D341Med (cell line): ENCODE measurements at regions not wholly inside any gene's neighbourhood (a gene's known extent, or its start where the extent isn't known, plus 50 kb on each side); places are given as distances from the start of the nearest gene placed in this dataset.
"Not testable (repeated sequence)": the region's sequence is repeated elsewhere in the genome, so short reads cannot be mapped to it uniquely, and the experiment has no call there.

Source experiments
- DNase-seq: peaks from one replicate; pipeline ENCODE4 v3.0.0; 2012; ENCODE audit warnings: low spot score

- no peak for DNase-seq
Measured at GRCh38 chr2:49686291-49686690, 532.0 kb upstream of the FSHR start.

GRCh38 chr2:49677227-49677626, 522.9 kb upstream of the FSHR start:
- no peak for DNase-seq

- no peak for DNase-seq
Measured at GRCh38 chr2:49664827-49665226, 510.5 kb upstream of the FSHR start.

GRCh38 chr2:49661809-49662208, 507.5 kb upstream of the FSHR start:
- no peak for DNase-seq

DNA sequence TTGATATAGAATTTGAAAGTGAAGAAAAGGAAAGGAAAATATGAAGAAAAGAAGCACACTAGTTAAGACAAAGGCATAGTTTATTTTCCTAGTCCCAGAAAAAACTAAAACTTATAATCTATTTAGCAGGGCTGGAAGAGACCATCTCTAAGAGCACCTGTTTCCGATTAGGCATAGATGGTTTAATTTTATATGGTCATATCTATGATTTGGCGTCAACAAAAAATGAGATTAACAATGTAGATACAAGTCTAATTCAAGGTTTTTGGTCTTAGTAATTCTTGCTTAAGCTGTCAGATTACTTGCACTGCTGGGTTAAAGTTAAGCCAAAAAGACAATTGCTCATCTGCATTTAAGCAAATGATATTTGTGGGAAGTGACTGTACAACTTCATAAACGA, 502.5 kb upstream of the FSHR start:
- DNase-seq, result no peak

- DNase-seq, result no peak
Measured at GRCh38 chr2:49643149-49643548, 488.8 kb upstream of the FSHR start.

DNA sequence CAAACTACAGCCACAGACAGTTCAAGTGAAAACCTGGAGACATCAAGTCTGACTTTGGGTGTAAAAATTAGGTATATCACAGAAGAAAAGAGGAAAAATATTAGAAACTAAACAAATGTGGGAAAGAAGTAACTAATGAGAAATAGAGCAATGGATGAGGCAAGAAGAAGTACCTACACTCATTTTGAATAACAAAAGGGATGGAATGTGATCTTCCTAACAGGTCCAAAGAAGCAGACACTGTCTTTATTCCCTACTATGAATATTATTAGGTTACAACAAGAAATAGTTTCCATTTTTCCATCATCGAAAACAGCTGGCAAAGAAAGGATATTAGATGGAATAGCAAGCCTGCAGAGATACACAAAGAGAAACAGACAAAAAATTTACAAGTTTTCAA, 486.3 kb upstream of the FSHR start:
- no peak for DNase-seq

DNA sequence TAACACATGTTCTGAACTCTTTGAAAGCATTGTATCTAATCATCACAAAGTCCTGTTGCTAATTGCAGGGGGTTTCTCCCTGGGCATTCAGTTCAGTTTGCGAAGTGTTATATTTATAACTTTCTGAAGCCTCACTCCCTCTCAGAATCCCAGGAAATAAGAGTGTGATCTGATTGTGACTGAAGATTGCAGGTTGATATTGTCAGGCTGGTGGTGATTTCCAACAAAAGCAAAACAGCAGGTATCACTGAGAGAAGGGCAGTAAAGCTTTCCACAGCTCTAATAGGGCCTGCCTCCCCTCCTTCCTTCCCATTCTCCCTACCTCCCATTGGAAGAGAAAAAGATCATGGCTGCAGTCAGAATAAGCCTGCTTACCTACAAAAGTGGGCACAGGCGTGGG, 466.7 kb upstream of the FSHR start:
- no peak for DNase-seq

DNA sequence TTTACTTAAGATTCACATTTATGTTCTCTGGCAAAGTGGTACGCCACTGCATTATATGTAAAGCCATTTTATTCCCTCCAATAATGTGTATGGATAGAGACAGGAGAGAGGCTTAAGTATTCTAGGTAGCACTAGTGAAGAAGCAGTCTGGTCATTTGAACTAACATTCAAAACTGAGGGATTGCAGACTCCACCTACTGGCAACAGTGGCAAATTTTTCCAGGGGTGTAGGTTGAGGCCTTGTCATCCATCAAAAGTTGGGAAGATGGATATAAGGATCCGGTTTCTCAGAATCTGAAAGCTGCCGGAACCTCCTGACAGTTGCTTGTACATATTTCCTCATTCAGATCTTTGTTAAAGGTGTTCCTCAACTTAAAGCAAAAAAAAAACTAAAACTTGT, 465.5 kb upstream of the FSHR start:
- DNase-seq, result peak; percentile 17

DNA sequence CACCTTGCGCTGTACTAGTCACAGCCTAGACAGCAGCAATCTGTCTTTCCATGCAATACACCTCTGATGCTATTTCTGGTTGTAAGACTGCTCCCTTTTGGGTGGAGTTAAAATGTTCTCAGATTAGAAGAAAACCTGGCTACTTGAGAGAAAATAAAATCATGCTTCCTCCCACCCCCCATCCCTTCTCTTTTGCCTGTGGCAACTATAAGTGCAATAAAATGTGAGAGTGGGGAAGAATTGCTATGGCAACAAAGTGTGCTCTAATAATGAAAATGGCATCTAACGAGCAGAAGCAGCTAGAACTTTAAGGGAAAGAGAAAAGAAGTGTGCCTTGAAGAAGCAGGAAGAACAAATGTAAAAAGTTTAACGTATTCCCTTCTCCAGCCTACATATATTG, 464.2 kb upstream of the FSHR start:
- DNase-seq, result no peak

- DNase-seq, result peak; percentile 42
Measured at GRCh38 chr2:49616800-49617199, 462.5 kb upstream of the FSHR start.

DNA sequence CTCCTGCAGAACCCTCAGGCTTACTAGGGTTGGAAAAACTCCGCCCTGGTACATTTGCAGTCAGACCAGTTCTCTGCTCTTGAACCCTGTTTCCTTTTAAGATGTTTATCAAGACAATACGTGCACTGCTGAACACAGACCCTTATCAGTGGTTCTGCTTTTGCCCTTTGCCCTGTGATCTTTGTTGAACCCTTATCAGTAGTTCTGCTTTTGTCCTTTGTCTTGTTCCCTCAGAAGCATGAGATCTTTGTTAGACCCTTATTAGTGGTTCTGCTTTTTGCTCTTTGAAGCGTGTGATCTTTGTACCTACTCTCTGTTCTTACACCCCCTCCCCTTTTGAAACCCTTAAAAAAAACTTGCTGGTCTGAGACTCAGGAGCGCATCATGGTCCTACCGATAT, 457.5 kb upstream of the FSHR start:
- not testable (repeated sequence) for DNase-seq

DNA sequence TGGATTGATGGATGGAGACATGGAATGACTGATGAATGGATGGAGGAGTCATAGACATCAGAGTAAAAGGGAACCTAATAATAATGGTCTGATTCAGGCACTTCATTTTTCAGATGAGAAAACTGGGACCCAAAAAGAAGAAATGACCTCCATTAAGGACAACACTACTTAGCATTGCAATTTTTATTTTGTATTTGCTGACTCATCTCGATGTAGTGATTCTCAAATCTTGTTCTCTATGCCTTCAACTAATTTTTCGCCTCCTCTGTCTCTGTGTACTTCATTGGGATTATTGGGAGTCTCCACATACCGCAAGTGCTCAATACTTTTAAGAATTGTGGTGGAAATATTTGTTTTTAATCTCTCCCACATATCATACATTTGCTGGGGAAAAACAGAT, 446.2 kb upstream of the FSHR start:
- DNase-seq, result no peak

DNA sequence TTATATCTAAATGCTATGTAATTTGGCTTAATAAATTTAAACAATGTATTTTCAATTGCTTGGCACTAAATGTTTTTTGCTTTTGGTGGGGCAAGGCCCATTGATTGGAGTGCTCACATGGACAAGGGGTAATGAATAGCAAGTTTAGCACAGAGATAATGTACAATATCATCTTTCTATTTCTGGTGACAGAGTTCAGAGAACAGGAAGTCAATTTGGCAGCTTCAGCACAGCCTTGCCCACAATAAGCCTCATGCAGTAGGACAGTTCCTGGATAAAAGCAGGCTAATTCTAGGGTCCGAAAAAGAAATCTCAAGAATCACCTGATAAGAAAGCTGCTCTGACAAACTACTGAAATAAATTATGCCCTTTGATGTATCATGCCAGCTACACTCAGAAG, 443.9 kb upstream of the FSHR start:
- no peak for DNase-seq

GRCh38 chr2:49585921-49586320, 431.6 kb upstream of the FSHR start:
- no peak for DNase-seq

DNA sequence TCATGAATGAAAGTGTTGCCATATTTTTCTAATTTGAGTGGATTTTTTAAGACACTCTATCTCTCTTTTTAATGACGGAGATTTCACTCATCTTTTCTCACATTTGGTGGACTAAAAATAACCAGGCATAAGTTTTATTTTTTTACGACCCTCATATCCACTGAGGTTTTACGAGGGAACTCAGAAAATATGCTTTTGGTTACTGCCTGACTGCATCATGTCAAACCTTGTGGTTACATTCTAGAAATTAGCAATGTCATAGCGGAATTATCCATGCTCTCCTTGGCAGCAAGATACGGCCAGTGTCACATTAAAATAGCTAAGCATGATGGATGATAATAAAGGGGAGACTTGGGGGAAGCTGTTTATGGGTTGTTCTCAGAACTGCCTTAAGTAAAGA, 428.6 kb upstream of the FSHR start:
- no peak for DNase-seq

DNA sequence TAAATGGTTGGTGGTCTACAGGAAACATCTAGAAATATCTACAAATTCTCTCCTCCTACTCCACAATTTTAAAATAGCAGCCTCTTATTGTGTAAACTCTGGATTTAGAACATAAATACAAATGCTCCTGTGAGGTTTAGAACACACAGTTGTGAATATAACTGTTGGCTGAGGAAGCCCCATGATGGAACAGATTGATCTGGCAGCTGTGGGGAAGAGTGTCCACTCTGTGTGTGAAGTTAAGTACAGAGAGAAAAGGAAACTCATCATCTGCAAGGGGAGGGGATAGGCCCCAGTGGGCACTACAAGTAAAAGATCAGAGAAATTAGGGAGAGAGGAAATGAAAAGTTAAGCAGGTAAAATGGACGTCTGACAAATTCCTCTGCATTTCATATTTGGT, 422.7 kb upstream of the FSHR start:
- DNase-seq, result no peak

- DNase-seq, result no peak
Measured at GRCh38 chr2:49569176-49569575, 414.9 kb upstream of the FSHR start.

DNA sequence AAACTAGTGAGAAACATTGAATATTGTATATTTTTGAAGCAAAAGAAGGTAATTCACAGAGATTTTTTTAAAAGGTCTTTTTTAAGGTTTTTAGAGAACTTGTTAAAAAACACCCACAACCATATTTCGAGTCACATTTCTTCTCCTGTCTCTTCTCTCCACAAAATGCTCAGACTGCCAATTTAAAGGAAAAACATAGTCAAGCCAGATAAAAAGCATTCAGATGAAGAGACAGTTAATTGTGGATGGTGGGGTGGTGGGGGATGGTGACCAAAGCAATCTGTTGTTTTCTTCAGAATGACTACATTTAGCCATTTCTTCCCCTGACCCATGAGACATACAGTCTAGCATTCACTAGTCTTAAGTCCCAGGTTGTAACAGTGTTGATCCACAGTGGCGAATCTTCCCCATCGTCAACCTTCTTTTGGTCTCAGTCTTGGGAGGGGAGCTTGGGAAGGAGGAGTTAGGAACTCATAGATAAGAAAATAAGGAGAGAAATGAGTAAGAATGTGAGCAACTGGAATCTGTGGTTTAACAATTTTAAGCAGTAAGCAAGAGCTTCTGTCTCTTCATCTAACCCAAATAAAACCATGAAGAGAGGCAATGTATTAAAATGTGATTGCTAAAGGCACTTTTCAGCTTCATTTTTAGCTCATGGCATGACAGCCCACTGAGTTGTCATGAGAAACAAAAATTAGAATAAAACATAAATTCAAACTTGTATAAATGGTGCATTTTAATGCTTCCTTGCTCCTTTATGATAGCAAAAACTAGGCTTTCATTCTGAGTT, 413.7 kb upstream of the FSHR start:
- DNase-seq, result no peak

- DNase-seq, result no peak
Measured at GRCh38 chr2:49567021-49567420, 412.7 kb upstream of the FSHR start.

DNA sequence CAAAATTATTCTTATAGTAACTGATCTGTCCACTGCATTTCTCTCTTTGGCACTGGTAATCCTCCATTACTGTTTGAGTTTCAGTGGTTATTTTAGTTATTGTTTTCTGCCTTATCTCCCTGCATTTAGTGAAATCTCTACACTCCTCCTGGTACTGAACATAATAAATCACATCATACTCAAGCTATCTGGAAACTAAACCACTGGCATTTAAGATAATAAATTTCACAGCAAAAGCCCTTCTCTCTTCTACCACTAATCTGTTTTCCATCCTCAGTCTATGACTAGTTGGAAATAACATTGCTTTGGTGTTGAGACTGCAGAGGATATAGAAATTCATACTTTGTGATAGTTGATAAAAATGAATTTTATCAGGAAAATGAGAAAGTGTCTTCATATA, 399.3 kb upstream of the FSHR start:
- DNase-seq, result no peak

DNA sequence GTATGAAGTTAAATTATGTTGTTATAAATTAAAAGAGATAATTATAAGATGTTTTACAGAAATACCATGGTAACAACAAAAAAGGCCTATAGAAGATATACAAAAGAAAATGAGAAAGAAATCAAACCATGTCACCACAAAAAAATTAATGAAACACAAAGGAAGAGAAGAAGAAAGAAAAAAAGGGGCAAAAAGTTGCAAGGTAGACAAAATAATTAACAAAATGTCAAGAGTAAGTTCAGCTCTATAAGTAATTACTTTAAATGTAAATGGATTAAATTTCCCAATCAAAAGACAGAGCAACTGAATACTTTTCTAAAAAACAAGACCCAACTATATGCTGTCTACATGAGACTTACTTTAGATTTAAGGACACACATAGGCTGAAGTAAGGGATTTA, 378.4 kb upstream of the FSHR start:
- DNase-seq, result no peak

GRCh38 chr2:49515996-49516782, 361.9 kb upstream of the FSHR start:
- no peak for DNase-seq

- no peak for DNase-seq
Measured at GRCh38 chr2:49514201-49514600, 359.9 kb upstream of the FSHR start.
